Parathyroid adenoma (tissue), 2 donors: ENCODE measurements at regions not wholly inside any gene's neighbourhood (a gene's known extent, or its start where the extent isn't known, plus 50 kb on each side); places are given as distances from the start of the nearest gene placed in this dataset.
"Not testable (repeated sequence)": the region's sequence is repeated elsewhere in the genome, so short reads cannot be mapped to it uniquely, and the experiment has no call there.

ENCODE experiments used
- H2AFZ ChIP-seq: fragments of 300-600 bp; sonication (generic); one replicate; pipeline ENCODE4 v1.7.0; 2017; ENCODE audit warnings: antibody characterized with exemption, mild to moderate bottlenecking
- H3K27ac ChIP-seq: fragments of 300-600 bp; sonication (generic); one replicate; pipeline ENCODE4 v1.7.0; 2017
- H3K27me3 ChIP-seq: fragments of 300-600 bp; sonication (generic); one replicate; pipeline ENCODE4 v1.7.0; 2017; ENCODE audit warnings: low read length; ENCODE audit not compliant: control insufficient read depth, insufficient read depth
- H3K36me3 ChIP-seq: fragments of 300-600 bp; sonication (generic); one replicate; pipeline ENCODE4 v1.7.0; 2017; ENCODE audit warnings: low read length; ENCODE audit not compliant: control insufficient read depth, insufficient read depth
- H3K4me1 ChIP-seq: fragments of 300-600 bp; sonication (generic); one replicate; pipeline ENCODE4 v1.7.0; 2017; ENCODE audit warnings: control low read depth
- H3K4me2 ChIP-seq: fragments of 300-600 bp; sonication (generic); one replicate; pipeline ENCODE4 v1.7.0; 2017; ENCODE audit warnings: low read length
- H3K4me3 ChIP-seq: fragments of 300-600 bp; sonication (generic); one replicate; pipeline ENCODE4 v1.7.0; 2017; ENCODE audit warnings: low read depth, low read length
- H3K79me2 ChIP-seq: fragments of 300-600 bp; sonication (generic); one replicate; pipeline ENCODE4 v1.7.0; 2017; ENCODE audit warnings: control low read depth
- H3K9ac ChIP-seq: fragments of 300-600 bp; sonication (generic); one replicate; pipeline ENCODE4 v1.7.0; 2017; ENCODE audit warnings: mild to moderate bottlenecking
- H3K9me3 ChIP-seq: fragments of 300-600 bp; sonication (generic); one replicate; pipeline ENCODE4 v1.7.0; 2017; ENCODE audit warnings: low read length; ENCODE audit not compliant: control insufficient read depth
- CTCF ChIP-seq: fragments of 300-600 bp; sonication (generic); IDR thresholded peaks from one replicate; pipeline ENCODE4 v1.7.0; 2017; ENCODE audit warnings: antibody characterized with exemption, mild to moderate bottlenecking
- donor health status: primary hyperparathyroidism.

GRCh38 chrX:42832764-42833549 lies 55.0 kb upstream of the PPP1R2C start:
- Histone ChIP-seq H3K4me2 (no peak overlapping the region), H3K79me2 (no peaks in the 10 kb centered on the region), H3K27ac (no peak overlapping the region), H3K9me3 (no peaks in the 10 kb centered on the region), H2AFZ (no peak overlapping the region), H3K36me3 (no peaks in the 10 kb centered on the region), H3K4me3 (no peak overlapping the region), H3K9ac (no peak overlapping the region), H3K27me3 (no peaks in the 10 kb centered on the region), H3K4me1 (no peaks in the 10 kb centered on the region)
- no peak for TF ChIP-seq CTCF

- H2AFZ ChIP-seq, H3K4me1 ChIP-seq, H3K9me3 ChIP-seq, H3K27ac ChIP-seq, H3K9ac ChIP-seq, H3K4me2 ChIP-seq, H3K79me2 ChIP-seq, H3K36me3 ChIP-seq, H3K27me3 ChIP-seq, H3K4me3 ChIP-seq: not testable (repeated sequence)
These were observed 55.6 kb upstream of the PPP1R2C start for GRCh38 chrX:42833550-42833940.

GRCh38 chrX:42837101-42837726 lies 59.3 kb upstream of the PPP1R2C start:
- no peak overlapping the region for H3K4me3 ChIP-seq
- TF ChIP-seq CTCF: no peak

GRCh38 chrX:42837747-42838146 lies 59.8 kb upstream of the PPP1R2C start:
- Histone ChIP-seq H3K4me1 (no peaks in the 10 kb centered on the region), H3K4me2 (no peak overlapping the region), H3K9ac (no peak overlapping the region), H3K27ac (no peak overlapping the region), H3K27me3 (no peaks in the 10 kb centered on the region), H3K36me3 (no peaks in the 10 kb centered on the region), H3K9me3 (no peaks in the 10 kb centered on the region), H3K4me3 (no peak overlapping the region), H3K79me2 (no peaks in the 10 kb centered on the region), H2AFZ (no peak overlapping the region)
- TF ChIP-seq CTCF: no peak

More at GRCh38 chrX:42837101-42837726, 59.3 kb upstream of the PPP1R2C start:
- H3K4me1 ChIP-seq: no peaks in the 10 kb centered on the region
- H3K79me2 ChIP-seq: no peaks in the 10 kb centered on the region
- H2AFZ ChIP-seq: no peak overlapping the region
- no peaks in the 10 kb centered on the region for H3K36me3 ChIP-seq
- no peak overlapping the region for H3K27ac ChIP-seq
- no peak overlapping the region for H3K9ac ChIP-seq
- no peaks in the 10 kb centered on the region for H3K27me3 ChIP-seq
- H3K4me2 ChIP-seq: no peak overlapping the region
- no peaks in the 10 kb centered on the region for H3K9me3 ChIP-seq

GRCh38 chrX:42839632-42840031 lies 61.7 kb upstream of the PPP1R2C start:
- Histone ChIP-seq H2AFZ (no peak overlapping the region), H3K4me2 (no peak overlapping the region), H3K9me3 (no peaks in the 10 kb centered on the region), H3K79me2 (no peaks in the 10 kb centered on the region), H3K9ac (no peak overlapping the region), H3K4me3 (no peak overlapping the region), H3K27ac (no peak overlapping the region), H3K27me3 (no peaks in the 10 kb centered on the region), H3K4me1 (no peaks in the 10 kb centered on the region), H3K36me3 (no peaks in the 10 kb centered on the region)
- no peak for TF ChIP-seq CTCF
